ENCODE measurements at regions not wholly inside any gene's neighbourhood (a gene's known extent, or its start where the extent isn't known, plus 50 kb on each side); places are given as distances from the start of the nearest gene placed in this dataset.
A peak's percentile ranks its signal among the peaks of the same experiment; 100 is the strongest.

DNA sequence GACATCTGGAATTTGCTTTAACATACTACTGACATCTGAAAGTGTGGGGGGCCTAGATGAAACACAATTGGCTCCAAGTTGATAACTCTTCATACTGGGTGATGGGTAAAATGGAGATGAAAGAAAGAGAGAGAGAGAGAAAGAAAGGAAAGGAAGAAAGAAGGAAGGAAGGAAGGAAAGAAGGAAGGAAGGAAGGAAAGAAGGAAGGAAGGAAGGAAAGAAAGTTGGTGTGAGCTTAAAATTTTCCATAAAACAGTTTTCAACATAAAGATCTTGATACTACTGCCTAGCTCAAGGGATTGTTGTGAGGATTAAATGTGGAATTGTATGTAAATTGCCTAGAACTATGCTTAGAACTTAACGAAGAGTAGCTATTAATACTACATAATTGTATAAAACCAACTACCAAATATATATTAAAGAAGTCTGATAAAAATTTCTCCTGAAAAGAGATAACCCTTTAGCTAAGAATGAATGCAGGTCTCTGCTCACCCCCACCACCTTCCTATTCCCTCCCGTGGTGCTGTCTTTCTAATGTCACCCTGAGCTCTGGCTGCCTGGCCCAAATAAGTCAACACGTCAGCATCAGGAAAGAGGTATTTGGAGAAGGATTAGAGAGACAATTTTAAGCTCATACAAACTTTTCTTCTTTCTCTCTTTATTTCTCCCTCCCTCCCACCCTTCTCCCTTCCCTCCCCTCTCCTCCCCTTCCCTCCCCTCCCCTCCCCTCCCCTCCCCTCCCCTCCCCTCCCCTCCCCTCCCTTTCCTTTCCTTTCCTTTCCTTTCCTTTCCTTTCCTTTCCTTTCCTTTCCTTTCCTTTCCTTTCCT is 89.3 kb upstream of the SGIP1 start:
- Histone ChIP-seq H3K4me1 (ENCODE audit: control insufficient read depth in 1 of 2, insufficient read depth in 2 of 2, low read length in 2 of 2) (peaks cover 18 to 20% of the 10 kb centered on the region in 2 donors), H3K9ac (ENCODE audit: insufficient read depth, low read length, poor library complexity, severe bottlenecking) (no peak overlapping the region), H3K9me3 (replicated peaks in 1 of 2; ENCODE audit: control insufficient read depth in 1 of 2, insufficient read depth in 1 of 2, low read length in 2 of 2) (no peaks in the 10 kb centered on the region), H3K36me3 (replicated peaks in 1 of 2; ENCODE audit: control insufficient read depth in 1 of 2, insufficient read depth in 2 of 2, low read length in 2 of 2) (no peaks in the 10 kb centered on the region), H3K79me2 (ENCODE audit: insufficient read depth, low read length) (no peaks in the 10 kb centered on the region), H3K27me3 (ENCODE audit: control insufficient read depth in 2 of 2, insufficient read depth in 2 of 2, low read length in 2 of 2) (no peaks in the 10 kb centered on the region), H2AFZ (ENCODE audit: insufficient read depth, low read depth, low read length, poor library complexity, severe bottlenecking) (peak overlapping the region; percentile 62), H3K4me2 (replicated peaks; ENCODE audit: extremely low read depth, low read length, poor library complexity, severe bottlenecking) (no peak overlapping the region), H3K4me3 (replicated peaks in 1 of 3; ENCODE audit: low read depth in 2 of 3, low read length in 3 of 3) (no peak overlapping the region), H3K27ac (ENCODE audit: low read depth in 1 of 2, low read length in 2 of 2) (no peak overlapping the region), H4K20me1 (ENCODE audit: insufficient read depth, low read length) (no peaks in the 10 kb centered on the region)
- TF ChIP-seq, protein P1, sequence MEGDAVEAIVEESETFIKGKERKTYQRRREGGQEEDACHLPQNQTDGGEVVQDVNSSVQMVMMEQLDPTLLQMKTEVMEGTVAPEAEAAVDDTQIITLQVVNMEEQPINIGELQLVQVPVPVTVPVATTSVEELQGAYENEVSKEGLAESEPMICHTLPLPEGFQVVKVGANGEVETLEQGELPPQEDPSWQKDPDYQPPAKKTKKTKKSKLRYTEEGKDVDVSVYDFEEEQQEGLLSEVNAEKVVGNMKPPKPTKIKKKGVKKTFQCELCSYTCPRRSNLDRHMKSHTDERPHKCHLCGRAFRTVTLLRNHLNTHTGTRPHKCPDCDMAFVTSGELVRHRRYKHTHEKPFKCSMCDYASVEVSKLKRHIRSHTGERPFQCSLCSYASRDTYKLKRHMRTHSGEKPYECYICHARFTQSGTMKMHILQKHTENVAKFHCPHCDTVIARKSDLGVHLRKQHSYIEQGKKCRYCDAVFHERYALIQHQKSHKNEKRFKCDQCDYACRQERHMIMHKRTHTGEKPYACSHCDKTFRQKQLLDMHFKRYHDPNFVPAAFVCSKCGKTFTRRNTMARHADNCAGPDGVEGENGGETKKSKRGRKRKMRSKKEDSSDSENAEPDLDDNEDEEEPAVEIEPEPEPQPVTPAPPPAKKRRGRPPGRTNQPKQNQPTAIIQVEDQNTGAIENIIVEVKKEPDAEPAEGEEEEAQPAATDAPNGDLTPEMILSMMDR (IDR thresholded peaks at IDR 0.05) = no peak
- Mint-ChIP-seq H3K9me3 (no peaks in the 10 kb centered on the region), H3K4me3 (no peak overlapping the region), H3K27ac (peak overlapping the region; percentile 21 to 94 (median 84)), H3K4me1 (peaks cover 33% of the 10 kb centered on the region), H3K27me3 (ENCODE audit: low read depth in 3 of 3) (no peaks in the 10 kb centered on the region), H3K36me3 (no peaks in the 10 kb centered on the region)
- intact Hi-C loops (cut with micrococcal nuclease) = loop anchor here (5.0 kb wide), 4 partner anchors 67 to 487 kb away; no protein-coding TSS in a partner anchor
- DNase-seq = no peak
- WGBS (ENCODE audit: insufficient coverage) = no CpG with 5 or more reads among the region's 3 CpGs

DNA sequence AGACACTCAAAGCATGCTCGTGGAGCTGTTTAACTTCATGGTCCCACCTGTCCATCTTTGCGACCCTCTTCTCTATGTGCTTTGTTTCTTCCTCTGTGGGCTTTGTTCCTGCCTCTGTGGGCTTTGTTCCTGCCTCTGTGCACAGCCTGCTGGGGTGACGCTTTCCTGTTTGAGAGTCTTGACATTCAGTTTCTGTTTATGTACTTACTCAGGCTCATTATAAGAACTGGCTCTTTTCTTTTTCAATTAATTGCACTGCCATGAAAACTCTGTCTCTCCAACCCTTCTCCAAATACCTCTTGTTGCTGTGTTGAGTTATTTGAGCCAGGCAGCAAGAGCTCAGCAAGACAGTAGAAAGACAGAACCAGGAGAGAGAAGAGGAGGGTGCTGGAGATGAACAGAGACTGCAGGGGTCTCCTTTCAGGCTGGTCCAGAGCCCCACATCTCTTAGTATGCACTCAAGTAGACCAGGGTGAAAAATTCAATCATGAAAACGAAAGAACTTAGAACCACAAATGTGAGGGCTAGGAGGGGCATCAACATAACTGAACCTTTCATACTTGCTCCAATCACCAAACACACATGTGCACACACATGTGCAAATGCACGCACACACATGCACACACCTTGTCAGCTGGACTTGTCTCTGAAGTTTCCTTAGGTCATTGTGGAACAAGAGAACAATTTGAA is 88.3 kb upstream of the SGIP1 start:
- H3K4me2 ChIP-seq (replicated peaks; ENCODE audit: extremely low read depth, low read length, poor library complexity, severe bottlenecking) = peak overlapping the region; percentile 50
- intact Hi-C loops (cut with micrococcal nuclease) = loop anchor here (5.0 kb wide), 4 partner anchors 68 to 488 kb away; no protein-coding TSS in a partner anchor
- TF ChIP-seq, protein P1 (IDR thresholded peaks at IDR 0.05) = no peak

More for the DNA sequence above, 88.3 kb upstream of the SGIP1 start:
- no peaks in the 10 kb centered on the region for H3K9me3 Mint-ChIP-seq
- peaks cover 13% of the 10 kb centered on the region in 2 donors for H3K4me1 ChIP-seq (ENCODE audit: control insufficient read depth in 1 of 2, insufficient read depth in 2 of 2, low read length in 2 of 2)
- no peaks in the 10 kb centered on the region for H4K20me1 ChIP-seq (ENCODE audit: insufficient read depth, low read length)
- H3K79me2 ChIP-seq (ENCODE audit: insufficient read depth, low read length) = no peaks in the 10 kb centered on the region
- peak overlapping the region; percentile 1 to 60 for H3K4me3 Mint-ChIP-seq
- H3K36me3 Mint-ChIP-seq = no peaks in the 10 kb centered on the region
- peak; percentile 25 to 60 (median 33) for DNase-seq
- peak overlapping the region in 1 of 3 experiments; percentile 7 for H3K4me3 ChIP-seq (replicated peaks in 1 of 3; ENCODE audit: low read depth in 2 of 3, low read length in 3 of 3)
- peak overlapping the region; percentile 62 for H2AFZ ChIP-seq (ENCODE audit: insufficient read depth, low read depth, low read length, poor library complexity, severe bottlenecking)
- no peaks in the 10 kb centered on the region for H3K27me3 ChIP-seq (ENCODE audit: control insufficient read depth in 2 of 2, insufficient read depth in 2 of 2, low read length in 2 of 2)
- H3K4me1 Mint-ChIP-seq = peaks cover 27% of the 10 kb centered on the region
- 28% methylated on average over 3 of the region's 5 CpGs for WGBS (ENCODE audit: insufficient coverage)
- no peak overlapping the region for H3K9ac ChIP-seq (ENCODE audit: insufficient read depth, low read length, poor library complexity, severe bottlenecking)
- peak overlapping the region; percentile 77 to 94 (median 84) for H3K27ac Mint-ChIP-seq
- peaks cover 0 to 2% (median 0%) of the 10 kb centered on the region in 3 donors for H3K27me3 Mint-ChIP-seq (ENCODE audit: low read depth in 3 of 3)
- no peaks in the 10 kb centered on the region for H3K36me3 ChIP-seq (replicated peaks in 1 of 2; ENCODE audit: control insufficient read depth in 1 of 2, insufficient read depth in 2 of 2, low read length in 2 of 2)
- H3K27ac ChIP-seq (ENCODE audit: low read depth in 1 of 2, low read length in 2 of 2) = peak overlapping the region; percentile 0 to 60
- H3K9me3 ChIP-seq (replicated peaks in 1 of 2; ENCODE audit: control insufficient read depth in 1 of 2, insufficient read depth in 1 of 2, low read length in 2 of 2) = no peaks in the 10 kb centered on the region
